Astrocyte (in vitro differentiated cells and primary cell): ENCODE measurements at regions not wholly inside any gene's neighbourhood (a gene's known extent, or its start where the extent isn't known, plus 50 kb on each side); places are given as distances from the start of the nearest gene placed in this dataset.

Source experiments
- EZH2 ChIP-seq: IDR thresholded peaks from 2 replicates; pipeline ENCODE4 v1.6.1; 2012; ENCODE audit warnings: mild to moderate bottlenecking, low read length, inconsistent platforms; ENCODE audit not compliant: insufficient read depth
- TF ChIP-seq, protein P1 (sequence below): IDR thresholded peaks from 2 replicates; pipeline ENCODE4 v1.5.1; 2011; ENCODE audit warnings: low read depth, mild to moderate bottlenecking, inconsistent platforms, low read length, moderate library complexity; ENCODE audit not compliant: insufficient read depth

DNA sequence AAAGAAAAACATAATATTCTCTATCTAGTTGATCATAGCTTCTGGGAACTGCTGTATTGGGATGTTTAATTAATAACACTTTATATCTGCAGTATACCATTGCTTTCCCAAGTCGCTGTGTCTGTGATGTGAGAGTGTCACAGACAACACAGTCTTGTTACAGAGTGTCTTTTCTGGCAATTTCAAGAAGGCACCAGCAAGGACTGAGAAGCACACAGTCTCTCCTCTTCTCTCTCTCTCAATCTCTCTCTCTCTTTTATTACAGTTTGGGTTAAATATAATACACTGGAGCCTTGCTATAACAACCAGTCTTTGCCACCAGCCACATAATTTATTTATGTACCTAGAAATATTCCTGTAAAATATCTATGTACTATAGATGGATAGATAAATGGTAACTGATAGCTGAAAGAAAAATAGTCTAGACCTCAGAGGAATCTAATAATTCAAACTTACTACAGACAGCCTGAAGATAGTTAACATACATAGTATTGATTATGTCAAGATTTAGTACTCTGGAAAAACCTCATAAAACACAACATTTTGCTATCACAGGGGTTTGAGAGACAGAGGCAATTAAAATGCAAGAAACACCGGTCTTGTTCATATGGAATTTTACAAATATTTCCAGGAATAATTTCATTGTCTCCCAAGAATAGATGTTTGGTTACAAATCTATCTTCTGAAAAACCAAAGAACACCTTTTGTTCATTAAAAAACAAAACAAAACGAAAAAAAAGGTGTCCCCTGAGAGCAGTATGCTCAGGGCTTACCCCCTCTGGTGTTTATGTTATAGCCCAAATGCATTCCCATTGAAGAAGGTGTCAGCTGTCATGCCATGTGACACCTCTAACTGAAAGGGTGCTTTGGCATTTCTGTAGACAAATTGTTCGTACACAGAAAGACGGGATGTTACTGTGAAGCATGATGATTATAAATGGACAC lies 507.8 kb downstream of the TBC1D4 start:
- TF ChIP-seq, protein P1, sequence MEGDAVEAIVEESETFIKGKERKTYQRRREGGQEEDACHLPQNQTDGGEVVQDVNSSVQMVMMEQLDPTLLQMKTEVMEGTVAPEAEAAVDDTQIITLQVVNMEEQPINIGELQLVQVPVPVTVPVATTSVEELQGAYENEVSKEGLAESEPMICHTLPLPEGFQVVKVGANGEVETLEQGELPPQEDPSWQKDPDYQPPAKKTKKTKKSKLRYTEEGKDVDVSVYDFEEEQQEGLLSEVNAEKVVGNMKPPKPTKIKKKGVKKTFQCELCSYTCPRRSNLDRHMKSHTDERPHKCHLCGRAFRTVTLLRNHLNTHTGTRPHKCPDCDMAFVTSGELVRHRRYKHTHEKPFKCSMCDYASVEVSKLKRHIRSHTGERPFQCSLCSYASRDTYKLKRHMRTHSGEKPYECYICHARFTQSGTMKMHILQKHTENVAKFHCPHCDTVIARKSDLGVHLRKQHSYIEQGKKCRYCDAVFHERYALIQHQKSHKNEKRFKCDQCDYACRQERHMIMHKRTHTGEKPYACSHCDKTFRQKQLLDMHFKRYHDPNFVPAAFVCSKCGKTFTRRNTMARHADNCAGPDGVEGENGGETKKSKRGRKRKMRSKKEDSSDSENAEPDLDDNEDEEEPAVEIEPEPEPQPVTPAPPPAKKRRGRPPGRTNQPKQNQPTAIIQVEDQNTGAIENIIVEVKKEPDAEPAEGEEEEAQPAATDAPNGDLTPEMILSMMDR = no peak
- no peak for TF ChIP-seq EZH2
